Kidney (tissue), 13 donors: ENCODE measurements at regions not wholly inside any gene's neighbourhood (a gene's known extent, or its start where the extent isn't known, plus 50 kb on each side); places are given as distances from the start of the nearest gene placed in this dataset.
"Not testable (repeated sequence)": the region's sequence is repeated elsewhere in the genome, so short reads cannot be mapped to it uniquely, and the experiment has no call there.

ENCODE experiments used
- DNase-seq, 5 donors: peaks; one replicate each; pipeline ENCODE4 v3.0.0-alpha.2; 2013 to 2020
- FAIRE-seq: peaks from 2 replicates; lab custom pipeline; 2012; peaks lifted over from hg19 to GRCh38; lab: Jason Lieb, UNC
- H3K27ac ChIP-seq, 2 donors: one replicate each; pipeline ENCODE4 v1.7.0; 2013; ENCODE audit warnings: low read depth in 2 of 2, low read length in 2 of 2, inconsistent platforms in 1 of 2
- H3K27me3 ChIP-seq: one replicate; pipeline ENCODE4 v1.7.1; 2013; ENCODE audit warnings: low read length, inconsistent platforms; ENCODE audit not compliant: control insufficient read depth, insufficient read depth
- H3K36me3 ChIP-seq, 3 donors: one replicate each; pipeline versions ENCODE4 v1.7.0 to v1.7.1; 2013; ENCODE audit warnings: low read length in 3 of 3, control low read depth in 1 of 3, inconsistent platforms in 1 of 3; ENCODE audit not compliant: insufficient read depth in 3 of 3, control insufficient read depth in 2 of 3
- H3K4me1 ChIP-seq, 3 donors: one replicate each; pipeline versions ENCODE4 v1.7.0 to v1.7.1; 2013; ENCODE audit warnings: low read length in 3 of 3, inconsistent platforms in 1 of 3, low read depth in 1 of 3; ENCODE audit not compliant: control insufficient read depth in 2 of 3, insufficient read depth in 2 of 3
- H3K4me3 ChIP-seq, 3 donors: one replicate each; pipeline versions ENCODE4 v1.7.0 to v1.8.1; 2013; ENCODE audit warnings: low read length in 3 of 3, control low read depth in 1 of 3, inconsistent platforms in 1 of 3
- H3K9ac ChIP-seq, 3 donors: one replicate each; pipeline versions ENCODE4 v1.7.0 to v1.7.1; 2013; ENCODE audit warnings: low read length in 3 of 3, control low read depth in 1 of 3, inconsistent platforms in 1 of 3
- H3K9me3 ChIP-seq, 3 donors: one replicate each; pipeline versions ENCODE4 v1.7.0 to v1.7.1; 2013; ENCODE audit warnings: low read length in 3 of 3, control low read depth in 1 of 3, inconsistent platforms in 1 of 3; ENCODE audit not compliant: control insufficient read depth in 2 of 3, insufficient read depth in 1 of 3
- CTCF ChIP-seq: IDR thresholded peaks from 3 replicates; pipeline ENCODE4 v1.5.1; 2012; ENCODE audit warnings: mild to moderate bottlenecking, moderate library complexity, borderline replicate concordance; ENCODE audit not compliant: insufficient read depth; ENCODE audit errors: extremely low read depth
- intact Hi-C: fragments of 100-400 bp; cut with DNase I; formaldehyde crosslinking; loops from one replicate; pipeline ENCODE4 v1.11.1; 2022
- donor health status: control.
- donor health status: control.
- donor health status: control.
- donor health status: control.
- donor health status: control.
- donor health status: DM: yes; HTN: yes; CAD: no.
- donor health status: Normal renal cell carcinoma (clear cell type).

GRCh38 chr7:22040923-22041595 is 95.4 kb upstream of the CDCA7L start:
- Histone ChIP-seq H3K27ac (no peak overlapping the region), H3K27me3 (no peaks in the 10 kb centered on the region), H3K36me3 (no peaks in the 10 kb centered on the region), H3K4me1 (no peaks in the 10 kb centered on the region), H3K4me3 (no peak overlapping the region), H3K9ac (no peak overlapping the region), H3K9me3 (peaks cover 0 to 5% (median 0%) of the 10 kb centered on the region in 3 donors)
- FAIRE-seq (no peak), DNase-seq (no peak)
- TF ChIP-seq CTCF, result no peak
- intact Hi-C loops, result no loop called here

GRCh38 chr7:22039670-22040069 is 94.0 kb upstream of the CDCA7L start:
- no peak overlapping the region for H3K9ac ChIP-seq
- peaks cover 0 to 5% (median 0%) of the 10 kb centered on the region in 3 donors for H3K9me3 ChIP-seq
- TF ChIP-seq CTCF, result no peak
- no peaks in the 10 kb centered on the region for H3K27me3 ChIP-seq
- DNase-seq (peak in 2 of 5 donors; percentile 31 to 76), FAIRE-seq (no peak)
- H3K27ac ChIP-seq, result no peak overlapping the region
- no peaks in the 10 kb centered on the region for H3K36me3 ChIP-seq
- no peak overlapping the region for H3K4me3 ChIP-seq
- H3K4me1 ChIP-seq, result no peaks in the 10 kb centered on the region
- intact Hi-C loops, result no loop called here

GRCh38 chr7:22032356-22032755 is 86.7 kb upstream of the CDCA7L start:
- H3K4me1 ChIP-seq, H3K27me3 ChIP-seq, H3K27ac ChIP-seq, H3K9ac ChIP-seq, H3K36me3 ChIP-seq, H3K9me3 ChIP-seq, DNase-seq, intact Hi-C loops, FAIRE-seq, H3K4me3 ChIP-seq: not testable (repeated sequence)

- FAIRE-seq, result not testable (repeated sequence)
Observed at GRCh38 chr7:22028656-22029055, 83.0 kb upstream of the CDCA7L start.

More at GRCh38 chr7:22028656-22029055, 83.0 kb upstream of the CDCA7L start:
- H3K27me3 ChIP-seq, H3K27ac ChIP-seq, intact Hi-C loops, H3K9me3 ChIP-seq, H3K4me1 ChIP-seq, H3K4me3 ChIP-seq, DNase-seq, H3K9ac ChIP-seq, H3K36me3 ChIP-seq: not testable (repeated sequence)
